HT-29 (cell line): ENCODE measurements at regions not wholly inside any gene's neighbourhood (a gene's known extent, or its start where the extent isn't known, plus 50 kb on each side); places are given as distances from the start of the nearest gene placed in this dataset.

Source experiments
- DNase-seq: peaks from one replicate; pipeline ENCODE4 v3.0.0-alpha.2; 2015; ENCODE audit warnings: low spot score

DNA sequence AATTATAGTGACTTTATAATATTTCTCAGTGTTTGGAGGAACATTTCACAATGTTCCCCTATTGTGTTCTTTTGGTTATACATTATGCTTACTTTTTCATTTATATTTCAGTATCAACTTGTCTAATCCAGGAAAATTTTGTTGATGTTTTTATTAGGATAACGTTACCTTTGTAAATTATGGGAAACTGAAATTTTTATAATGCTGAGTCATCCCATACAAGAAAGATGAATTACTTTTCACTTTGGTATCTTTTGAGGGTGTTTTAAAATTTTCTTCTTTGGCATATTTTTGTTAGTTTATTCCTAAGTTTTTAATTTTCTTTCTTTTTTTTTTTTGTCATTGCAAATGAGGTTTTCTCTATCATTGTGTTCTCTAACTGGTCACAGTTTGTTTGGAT is 542.7 kb downstream of the SLC16A7 start:
- no peak for DNase-seq

DNA sequence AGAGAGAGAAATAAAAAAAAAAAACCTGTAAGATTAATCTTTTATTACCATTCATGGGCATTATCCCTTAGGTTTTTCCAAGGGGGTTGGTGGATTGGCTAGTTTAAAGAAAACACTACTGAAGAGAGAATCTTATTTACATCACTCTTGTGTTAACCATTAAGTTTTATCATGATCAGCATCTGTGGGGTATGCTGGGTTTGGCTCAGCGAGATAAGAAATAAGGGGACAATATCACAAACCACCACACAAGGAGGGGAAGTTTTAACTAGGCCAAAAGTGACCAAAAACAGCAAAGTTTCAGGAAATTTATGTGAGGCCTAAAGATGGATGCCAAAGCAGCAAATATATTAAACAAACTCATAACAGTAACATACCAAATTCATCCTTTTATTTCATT is 548.6 kb downstream of the SLC16A7 start:
- DNase-seq = no peak

DNA sequence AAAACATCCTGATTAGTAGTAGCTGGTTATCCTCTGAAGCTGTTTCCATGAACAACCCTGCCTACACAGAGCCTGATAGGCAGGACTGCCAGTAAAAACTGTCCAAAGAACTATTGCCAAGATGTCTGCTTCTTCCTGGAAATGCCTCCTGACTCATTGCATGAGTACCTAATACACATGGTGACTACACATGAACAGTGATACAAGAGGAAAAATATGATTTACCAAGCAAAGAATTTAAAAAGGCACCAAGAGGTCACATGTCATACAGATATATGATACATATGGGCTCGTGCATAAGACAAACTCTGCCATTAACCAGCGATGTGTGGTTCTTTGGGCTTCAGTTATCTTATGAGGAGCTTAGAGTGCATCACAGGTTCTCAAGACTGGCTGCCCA is 552.3 kb downstream of the SLC16A7 start:
- no peak for DNase-seq

DNA sequence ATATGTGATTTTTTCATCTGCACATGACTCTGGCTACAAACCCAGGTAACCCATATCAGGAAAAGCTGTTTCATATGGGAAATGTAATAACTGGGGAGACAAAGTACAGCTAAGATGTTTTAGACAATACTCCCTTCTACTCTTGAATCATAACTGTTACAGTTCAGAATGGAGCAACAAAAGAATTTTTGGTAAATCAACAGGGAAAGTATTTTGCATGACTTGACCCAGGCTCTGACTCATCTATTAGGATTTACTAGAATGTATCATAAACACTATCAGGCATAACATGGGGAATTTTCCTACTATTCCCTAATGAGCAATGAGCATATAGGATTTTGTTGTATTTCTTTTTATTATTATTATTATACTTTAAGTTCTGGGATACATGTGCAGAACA is 553.0 kb downstream of the SLC16A7 start:
- no peak for DNase-seq

DNA sequence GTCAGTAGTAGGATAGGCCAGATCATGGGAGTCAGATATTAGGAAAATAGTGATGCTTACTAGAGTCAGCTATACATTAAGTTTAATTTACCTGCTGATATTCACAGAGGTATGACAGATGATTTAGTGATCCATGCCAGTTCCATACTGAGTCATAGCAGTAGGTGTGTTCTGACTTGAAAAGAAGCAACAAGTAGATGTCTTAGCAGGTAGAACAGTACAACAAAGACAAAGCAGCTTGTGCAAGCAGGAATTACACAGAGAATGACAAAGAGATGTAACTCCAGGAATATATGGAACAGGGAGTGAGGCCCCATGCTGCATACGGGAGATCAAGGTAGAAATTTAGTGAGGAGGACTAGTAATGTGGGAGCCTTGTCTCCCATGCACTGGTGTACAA is 556.9 kb downstream of the SLC16A7 start:
- DNase-seq = no peak

DNA sequence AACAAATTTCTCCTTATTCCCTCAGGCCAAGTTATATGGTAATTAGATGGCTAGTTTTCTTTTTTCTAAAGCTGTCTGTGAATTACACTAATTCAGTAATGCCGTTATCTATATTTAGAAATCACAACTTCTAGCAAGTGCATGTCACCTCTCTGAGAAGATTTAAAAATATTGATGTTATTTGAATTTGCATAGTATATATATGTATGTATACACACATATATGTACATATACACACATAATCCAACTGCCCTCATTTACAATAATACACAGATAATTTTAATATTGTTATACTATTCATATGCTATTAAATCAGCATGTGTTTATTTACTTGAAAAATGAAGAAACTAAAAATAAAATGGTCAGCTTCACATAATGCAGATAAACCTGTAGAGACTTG is 563.9 kb downstream of the SLC16A7 start:
- no peak for DNase-seq

DNA sequence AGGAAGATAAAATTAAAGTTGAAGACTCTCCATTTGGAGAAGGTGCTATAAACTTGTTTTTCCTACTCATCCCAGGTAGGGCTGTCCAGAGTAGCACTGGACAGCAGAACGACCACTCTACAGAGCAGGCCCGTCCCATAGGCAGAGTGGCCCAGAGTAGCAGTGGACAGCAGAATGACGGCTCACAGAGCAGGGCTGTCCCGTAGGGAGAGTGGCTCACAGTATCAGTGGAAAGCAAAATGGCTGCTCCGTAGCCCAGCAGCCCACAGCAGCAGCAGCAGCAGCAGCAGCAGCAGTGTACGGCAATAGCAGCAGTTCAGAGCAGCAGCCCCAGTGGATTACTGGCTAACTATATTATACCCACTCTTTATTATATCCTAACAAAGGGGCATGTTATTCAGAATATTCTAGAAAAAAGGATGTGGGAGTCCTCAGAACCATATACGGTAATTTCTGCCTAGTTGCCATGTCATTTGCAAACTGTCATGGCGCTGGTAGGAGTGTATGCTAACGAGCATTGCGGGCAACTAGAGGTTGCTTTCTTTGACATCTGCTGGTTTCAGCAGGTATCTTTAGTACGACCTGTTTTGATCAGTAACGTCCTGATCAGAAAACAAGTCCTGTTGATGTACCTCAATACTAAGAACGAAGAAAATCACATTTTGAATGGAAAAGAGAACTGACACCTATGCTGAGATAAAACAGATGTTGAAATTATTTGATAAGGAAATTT is 567.3 kb downstream of the SLC16A7 start:
- no peak for DNase-seq

DNA sequence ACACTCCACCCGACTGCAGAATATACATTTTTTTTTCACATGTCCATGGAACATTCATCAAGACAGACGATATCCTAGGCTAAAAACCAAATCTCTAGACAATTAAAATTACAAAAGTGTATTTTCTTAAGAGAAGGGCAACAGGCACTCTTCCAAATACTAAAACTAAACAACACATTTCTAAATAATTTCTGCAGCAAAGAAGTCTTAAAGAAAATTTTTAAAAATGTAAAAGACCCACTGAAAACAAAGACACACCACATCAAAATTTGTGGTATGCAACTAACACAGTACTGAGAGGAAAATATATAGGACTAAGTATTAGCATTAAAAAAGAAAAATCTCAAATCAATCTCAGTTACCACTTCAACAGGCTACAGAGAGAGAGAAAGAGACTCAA is 570.0 kb downstream of the SLC16A7 start:
- no peak for DNase-seq

DNA sequence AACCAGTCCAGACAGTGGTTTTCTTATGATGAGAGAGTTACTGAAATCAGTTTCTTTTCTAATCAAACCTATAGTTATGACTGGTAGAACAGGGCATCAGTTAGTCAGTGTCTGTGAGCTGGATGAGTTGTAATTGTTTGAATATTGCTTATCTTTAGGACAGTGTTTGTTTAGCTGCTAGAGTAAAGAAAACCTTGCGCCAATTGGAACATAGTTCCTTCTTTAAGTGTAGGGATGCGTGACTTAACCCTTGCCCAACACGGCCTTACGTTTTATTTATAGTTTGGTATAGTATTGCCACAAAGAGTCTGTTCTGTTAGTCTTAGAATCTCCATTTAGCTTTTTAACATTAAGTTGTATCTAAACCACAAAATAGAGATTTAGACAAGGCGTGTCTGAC is 572.6 kb downstream of the SLC16A7 start:
- peak; percentile 40 for DNase-seq

DNA sequence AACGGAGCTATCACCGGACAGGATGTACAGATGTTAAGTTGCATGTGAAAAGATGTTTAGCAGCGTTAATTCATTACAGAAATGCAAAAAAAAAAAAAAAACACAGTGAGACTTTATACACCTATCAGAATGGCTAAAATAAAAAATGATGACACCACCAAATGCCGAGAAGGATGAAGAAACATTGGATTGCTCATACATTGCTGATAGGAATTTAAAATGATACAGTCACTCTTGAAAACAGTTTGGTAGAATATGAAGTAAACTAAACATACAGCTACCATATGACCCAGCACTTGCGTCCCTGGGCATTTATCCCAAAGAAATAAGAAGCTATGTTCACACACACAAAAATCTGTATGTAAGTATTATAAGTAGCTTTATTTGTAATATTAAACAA is 574.1 kb downstream of the SLC16A7 start:
- no peak for DNase-seq

DNA sequence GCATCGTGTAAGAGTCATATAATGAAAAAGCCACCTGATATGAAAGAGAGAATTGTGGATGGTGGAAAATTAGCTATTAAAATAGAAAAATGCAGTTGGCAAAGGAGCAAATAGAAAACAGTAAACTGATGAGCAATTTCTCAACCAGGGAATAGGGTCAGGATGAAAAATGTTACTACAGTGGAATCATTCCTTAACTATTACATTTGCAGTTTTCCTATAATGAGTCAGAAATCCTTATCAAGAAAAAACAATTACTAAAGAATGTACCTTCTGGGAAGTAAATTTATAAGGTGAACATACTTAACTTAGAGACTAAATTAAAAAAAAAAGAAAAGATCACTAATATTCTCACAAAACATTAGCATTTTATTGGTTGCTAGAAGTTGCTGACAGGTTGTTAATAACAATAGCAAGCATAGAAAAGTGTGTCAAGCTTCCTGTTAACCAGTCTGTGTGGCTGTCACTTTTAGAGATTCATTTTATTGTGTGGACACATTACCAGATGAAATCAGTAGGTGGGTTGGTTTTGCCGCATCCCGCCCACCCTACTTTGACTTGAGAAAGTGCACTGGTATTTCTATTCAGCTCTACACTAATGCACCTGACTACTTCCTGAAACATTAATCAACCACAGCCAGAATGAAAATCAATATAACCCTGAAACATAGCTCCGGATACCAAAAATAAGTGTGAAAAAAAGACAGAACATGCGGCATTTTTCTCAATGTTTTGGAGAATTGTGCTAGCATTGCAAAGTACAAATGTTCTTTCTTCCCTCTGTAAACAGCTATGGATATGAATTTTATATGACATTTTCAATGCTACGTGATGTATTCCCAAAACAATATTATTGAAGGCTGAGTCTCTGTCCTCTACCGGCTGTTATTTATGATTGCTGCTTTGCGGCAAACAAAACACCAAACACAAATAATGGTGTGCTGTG is 576.7 kb downstream of the SLC16A7 start:
- no peak for DNase-seq

DNA sequence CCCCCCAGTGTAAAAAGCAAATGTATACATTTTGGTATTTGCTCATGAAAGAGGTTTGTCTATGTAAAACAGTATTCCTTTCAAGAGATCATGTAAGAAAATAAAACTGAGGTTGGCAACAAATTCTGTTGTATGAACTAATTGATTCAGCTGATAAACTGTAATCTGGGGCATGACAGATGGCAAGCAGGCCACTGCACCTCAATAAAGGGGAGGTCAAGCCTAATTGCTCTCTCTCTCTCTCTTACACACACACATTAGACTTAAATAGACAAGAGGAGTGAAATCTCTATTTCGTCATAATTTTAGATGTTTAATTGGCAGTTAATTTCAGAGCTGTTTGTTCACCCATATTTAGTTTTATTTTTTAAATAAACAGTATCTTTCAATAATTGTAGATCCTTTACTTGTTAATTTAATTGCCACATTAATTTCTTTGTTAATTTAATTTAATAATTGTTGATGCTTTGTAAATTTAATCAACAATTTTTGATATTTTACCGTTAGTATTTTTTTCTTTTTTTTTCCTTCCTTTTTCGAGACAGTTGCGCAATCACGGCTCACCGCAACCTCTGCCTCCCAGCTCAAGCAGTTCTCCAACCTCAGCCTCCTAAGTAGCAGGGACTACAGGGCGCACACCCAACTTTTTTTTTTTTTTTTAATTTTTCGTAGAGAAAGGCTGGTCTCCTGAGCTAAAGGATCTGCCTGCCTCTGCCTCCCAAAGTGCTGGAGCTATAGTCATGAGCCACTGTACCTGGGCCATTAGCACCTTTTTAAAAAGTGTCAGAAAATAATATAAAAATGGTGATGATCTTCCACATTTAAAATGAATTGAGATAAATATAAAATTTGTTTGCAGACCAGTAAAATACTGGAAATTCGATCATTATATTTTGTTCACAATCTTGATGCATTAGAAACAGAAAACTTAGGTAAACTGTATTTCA is 577.7 kb downstream of the SLC16A7 start:
- DNase-seq = no peak

DNA sequence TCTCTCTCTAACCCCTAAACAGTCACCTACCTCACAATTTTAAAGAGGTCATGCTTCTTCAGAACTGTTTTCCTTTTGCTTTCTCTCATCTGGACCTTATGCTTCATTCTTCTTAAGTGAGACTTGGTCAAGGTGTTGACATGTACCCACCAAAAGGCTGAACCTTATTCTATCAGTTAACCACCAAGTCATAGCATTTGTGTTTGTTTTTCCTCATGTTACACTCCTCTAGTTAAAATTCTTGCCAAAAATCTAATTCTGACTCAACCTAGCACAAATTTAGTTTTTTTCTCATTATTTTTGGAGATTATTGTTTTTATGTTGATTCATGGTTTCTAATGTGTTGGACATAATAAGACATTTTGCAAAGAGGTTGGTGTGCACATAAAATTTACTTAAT is 578.6 kb downstream of the SLC16A7 start:
- DNase-seq = no peak

DNA sequence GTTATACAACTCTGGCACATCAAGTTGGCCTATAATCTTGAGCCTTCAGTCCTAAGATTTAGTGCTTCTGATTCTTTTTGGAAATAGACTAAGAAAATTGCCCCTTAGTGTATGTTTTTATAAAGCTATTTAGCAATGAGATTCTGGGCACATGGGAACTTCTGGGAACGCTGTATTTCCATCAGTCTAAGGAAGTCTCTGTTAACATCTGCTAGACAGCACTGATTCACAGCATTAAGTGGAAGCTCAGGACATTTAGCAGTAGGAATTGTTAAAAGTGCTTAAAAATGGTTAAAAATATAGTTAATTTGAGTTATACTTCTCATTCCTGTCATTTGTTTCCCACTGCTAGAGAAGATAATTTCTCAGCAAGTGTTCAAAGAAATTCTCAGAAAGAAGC is 579.1 kb downstream of the SLC16A7 start:
- DNase-seq = no peak

DNA sequence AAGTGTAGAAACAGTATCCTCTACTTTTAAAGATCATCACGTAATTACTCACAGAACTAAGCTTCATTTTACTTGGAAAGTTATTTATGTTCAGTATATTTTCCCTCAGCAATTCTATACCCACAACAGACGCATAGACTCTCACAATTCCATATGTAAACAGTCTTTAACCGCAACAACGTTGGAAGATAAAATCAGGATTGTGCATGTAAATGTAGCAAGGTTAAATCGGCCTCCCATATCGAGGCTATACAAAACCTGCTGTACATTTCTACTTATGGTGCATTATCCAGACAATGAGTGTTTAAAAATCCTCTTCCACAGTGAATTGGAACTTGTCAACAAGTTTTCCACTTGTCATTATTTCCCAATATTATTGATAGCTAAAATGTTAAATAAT is 581.1 kb downstream of the SLC16A7 start:
- DNase-seq = no peak

DNA sequence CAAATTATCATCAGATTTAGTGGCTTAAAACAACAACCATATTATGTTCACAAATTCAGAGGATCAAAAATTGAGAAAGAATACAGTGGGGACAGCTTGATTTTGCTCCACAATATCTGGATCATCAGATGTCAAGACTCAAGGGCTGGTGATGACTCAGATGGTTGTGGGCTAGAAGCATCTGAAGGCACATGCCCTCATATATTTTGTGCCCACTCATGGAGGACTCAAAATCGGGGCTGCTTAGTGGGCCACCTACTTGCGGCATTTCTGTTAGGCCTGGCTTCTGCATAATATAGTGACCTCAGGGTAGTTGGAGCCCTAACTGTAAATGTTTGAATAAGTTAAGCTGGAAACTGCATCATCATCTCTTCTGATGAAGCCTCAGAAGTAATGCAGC is 584.5 kb downstream of the SLC16A7 start:
- DNase-seq = no peak

DNA sequence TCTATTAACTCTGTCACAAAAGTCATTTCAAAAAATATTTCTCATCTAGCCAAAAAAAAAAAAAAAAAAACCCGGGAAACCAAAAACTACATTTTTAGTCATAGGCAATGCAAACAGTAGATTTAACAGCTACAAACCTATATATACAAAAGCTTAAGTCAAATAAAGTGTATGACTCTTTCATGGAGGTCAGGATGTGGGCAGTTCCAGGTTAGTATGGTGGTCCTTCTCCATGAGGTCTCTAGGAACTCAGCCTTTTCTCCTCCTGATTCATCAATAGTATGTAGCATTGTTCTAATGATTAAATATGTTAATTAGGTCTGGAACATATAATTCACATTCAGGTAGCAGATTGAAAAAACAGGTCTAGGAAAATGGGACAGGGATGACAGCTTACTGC is 586.5 kb downstream of the SLC16A7 start:
- DNase-seq = no peak

DNA sequence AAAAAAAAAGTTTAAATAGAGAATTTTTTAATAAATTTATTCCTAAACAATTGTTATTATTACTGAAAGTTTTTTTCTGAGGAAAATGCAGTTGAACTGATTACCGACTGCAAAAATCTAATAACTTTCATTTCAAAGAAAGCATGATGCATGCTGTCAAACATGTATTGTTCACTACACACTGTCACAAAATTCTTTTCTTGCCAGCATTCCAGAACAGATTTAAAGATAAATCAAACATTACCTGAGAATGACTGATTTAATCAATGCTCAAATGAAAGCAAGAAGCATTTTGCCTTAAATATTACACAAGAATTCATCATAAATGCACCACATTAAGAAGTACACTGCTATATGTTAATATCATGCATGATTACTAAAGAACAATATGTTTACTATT is 588.3 kb downstream of the SLC16A7 start:
- no peak for DNase-seq

DNA sequence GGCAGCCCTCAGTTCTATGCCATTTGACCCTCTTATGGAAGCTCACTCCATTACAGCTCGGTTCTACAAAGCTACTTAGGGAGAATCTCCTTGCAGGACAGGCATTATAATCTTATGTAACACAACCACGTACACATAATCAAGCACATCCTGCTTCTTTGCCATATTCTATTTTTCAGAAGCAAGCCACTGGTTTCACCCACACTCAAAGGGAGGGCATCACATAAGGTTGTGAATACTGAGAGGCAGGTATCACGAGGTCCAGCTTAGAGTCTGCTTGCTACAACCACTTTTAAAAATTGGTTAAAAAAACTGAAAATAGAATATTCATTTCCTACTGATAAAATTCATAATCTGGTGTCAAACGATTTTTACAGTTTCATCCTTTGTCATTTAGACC is 589.2 kb downstream of the SLC16A7 start:
- DNase-seq = no peak

DNA sequence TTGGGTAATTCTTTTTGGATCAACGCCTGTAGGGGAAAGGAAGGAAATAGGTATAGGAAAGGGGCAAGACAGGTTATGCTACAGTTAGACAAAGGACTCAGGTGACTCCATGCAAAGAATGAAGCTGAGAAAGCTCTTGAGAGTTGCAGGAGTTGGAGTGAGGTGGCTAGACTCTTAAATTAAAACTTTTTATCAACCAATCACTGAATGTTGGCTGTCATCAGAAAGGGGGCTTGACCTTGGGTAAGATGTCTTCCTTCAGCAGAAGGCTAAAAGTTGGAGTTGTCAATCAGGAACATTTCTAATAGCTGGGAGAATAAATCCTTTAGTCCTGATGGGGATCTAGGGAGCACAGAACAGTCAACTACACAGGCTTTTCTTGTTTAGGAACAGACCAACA is 595.4 kb downstream of the SLC16A7 start:
- DNase-seq = no peak

DNA sequence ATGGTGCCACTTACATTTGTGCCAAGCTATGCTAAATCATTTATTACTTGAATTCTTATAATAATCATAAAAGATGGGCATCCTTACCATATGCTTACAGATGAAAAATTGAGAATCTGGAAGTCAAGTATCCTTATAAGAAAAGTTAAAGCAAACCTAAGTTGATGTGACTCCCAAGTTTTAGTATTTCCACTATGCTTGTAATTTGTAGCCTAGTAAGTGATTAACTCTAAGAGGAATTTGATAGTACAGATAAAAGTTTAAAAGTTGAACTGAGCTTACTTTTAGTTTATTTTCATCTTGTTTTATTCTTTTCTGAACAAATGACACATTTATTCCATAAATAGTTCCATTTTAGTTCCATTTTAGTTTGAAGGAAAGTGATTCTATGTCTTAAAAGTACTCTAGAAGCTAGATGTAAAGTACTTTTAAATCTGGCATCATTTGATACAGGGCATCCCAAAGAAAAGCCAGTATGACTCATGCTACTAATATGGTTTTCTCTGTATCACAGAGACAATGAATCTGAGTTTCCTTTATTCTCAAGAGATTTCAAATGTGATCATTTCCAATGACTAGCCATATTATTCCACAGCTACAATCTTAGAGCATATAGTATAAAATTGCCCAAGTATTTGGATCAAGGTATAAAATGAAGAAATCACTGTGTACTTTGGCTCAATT is 596.0 kb downstream of the SLC16A7 start:
- no peak for DNase-seq
